WI38 (cell line): ENCODE measurements at regions not wholly inside any gene's neighbourhood (a gene's known extent, or its start where the extent isn't known, plus 50 kb on each side); places are given as distances from the start of the nearest gene placed in this dataset.

ENCODE experiments used
- H3K4me3 ChIP-seq: 2 replicates; pipeline ENCODE4 v1.5.1; 2011; ENCODE audit warnings: low read depth, mild to moderate bottlenecking, control low read depth, low read length
- TF ChIP-seq, protein P1 (sequence below): IDR thresholded peaks from 2 replicates; pipeline ENCODE4 v1.5.1; 2012; ENCODE audit warnings: low read depth, mild to moderate bottlenecking, control low read depth, low read length

DNA sequence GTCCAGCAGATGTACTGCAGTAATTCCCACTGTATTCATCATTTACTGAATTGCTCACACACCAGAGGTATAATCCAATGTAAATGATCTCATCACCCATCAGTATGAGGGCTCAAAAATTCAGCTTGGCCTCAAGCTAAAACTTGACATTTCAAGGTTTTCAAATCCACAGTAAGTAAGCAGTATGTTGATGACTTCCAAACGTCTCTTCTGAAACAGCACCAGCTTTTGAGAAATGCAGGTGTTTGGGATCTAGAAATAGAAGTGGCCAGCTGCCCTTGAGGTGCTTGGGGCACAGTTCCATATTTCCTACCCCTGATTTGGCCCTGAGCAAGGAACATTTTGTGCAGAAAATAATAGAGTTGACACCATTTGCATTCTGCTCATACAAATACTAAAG is 388.0 kb upstream of the TUSC1 start:
- TF ChIP-seq, protein P1, sequence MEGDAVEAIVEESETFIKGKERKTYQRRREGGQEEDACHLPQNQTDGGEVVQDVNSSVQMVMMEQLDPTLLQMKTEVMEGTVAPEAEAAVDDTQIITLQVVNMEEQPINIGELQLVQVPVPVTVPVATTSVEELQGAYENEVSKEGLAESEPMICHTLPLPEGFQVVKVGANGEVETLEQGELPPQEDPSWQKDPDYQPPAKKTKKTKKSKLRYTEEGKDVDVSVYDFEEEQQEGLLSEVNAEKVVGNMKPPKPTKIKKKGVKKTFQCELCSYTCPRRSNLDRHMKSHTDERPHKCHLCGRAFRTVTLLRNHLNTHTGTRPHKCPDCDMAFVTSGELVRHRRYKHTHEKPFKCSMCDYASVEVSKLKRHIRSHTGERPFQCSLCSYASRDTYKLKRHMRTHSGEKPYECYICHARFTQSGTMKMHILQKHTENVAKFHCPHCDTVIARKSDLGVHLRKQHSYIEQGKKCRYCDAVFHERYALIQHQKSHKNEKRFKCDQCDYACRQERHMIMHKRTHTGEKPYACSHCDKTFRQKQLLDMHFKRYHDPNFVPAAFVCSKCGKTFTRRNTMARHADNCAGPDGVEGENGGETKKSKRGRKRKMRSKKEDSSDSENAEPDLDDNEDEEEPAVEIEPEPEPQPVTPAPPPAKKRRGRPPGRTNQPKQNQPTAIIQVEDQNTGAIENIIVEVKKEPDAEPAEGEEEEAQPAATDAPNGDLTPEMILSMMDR, result no peak
- no peak overlapping the region for H3K4me3 ChIP-seq

DNA sequence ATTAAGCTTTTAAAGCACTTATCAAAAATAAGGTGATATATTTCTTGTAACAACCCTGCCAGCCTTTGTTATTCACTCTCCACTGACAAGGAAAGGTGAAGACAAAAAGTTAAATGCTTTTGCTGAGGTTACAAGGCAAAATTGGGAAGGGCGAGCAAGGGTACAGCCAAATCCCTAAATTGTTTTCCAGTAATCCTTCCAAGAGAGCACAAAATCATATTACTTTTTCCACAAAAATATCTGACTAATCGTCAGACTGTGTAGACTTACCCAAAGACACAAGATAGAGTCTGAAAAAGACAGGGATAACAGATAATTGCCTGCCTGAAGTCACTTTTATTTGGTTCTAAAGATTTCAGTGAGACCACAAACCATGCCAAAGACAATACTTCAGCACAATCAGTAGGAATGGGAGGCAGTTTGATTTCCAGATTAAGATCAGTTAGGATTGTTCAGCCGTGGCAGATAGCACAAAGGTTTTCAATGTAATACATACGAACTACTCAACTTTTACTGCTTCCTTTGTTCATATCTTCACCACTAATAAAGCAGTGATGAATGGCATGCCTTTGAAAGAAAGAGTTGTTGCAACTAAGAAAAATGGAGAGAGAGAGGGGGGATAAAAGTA is 383.8 kb upstream of the TUSC1 start:
- H3K4me3 ChIP-seq, result no peak overlapping the region
- TF ChIP-seq, protein P1, result no peak

DNA sequence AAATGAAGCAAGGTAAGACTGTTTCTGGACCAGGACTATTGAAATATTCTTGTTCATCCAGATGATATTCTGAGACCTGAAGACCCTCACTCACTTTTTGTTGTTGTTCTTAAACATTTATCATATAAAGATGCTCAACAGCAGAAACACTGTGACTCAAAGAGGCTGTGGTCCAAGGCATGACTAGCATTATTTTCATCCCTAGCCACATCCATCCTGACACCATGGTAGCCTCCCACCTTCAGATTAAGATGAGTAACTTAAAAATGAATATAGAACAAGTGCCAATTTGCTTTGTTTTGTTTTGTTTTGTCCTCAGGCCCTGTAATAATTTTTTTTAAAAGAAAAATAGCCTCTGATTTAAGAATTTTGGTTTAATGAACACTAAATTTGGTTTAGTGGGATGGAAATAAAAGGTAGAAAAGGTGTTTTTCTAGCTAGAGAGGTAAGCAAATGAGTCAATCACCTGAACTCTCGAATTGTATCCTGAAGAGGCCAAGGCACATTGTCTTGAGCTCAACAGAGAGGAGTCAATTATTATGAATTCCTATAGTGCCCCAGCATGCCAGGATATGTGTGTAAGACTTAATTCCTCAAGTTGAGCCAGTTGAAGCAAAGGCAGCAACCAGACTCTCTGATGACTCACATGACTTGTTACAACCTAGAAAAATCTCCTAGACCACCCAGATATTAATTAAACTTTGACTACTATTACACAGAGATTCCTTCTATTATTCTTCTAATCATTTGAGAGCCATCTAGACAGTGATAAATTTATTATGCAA is 380.1 kb upstream of the TUSC1 start:
- H3K4me3 ChIP-seq, result no peak overlapping the region
- TF ChIP-seq, protein P1, result no peak

DNA sequence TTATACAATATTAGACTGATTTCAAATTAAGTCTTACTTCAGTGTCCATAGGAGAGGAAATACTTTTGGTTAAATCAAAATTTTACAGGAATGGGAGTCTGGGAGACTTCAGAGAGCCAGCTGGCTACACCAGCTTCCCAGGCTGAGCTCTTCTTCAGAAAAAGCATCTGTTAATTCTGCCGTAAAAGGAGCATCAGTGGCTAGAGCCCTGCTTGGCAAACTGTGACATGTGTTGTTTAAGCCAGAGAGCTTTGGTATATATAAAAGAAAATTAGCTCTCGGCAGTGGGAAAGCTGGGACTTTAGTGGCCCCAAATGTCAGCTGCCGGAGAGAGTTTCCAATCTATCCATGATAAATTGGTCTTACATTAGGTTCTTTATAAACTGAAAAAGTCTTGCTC is 378.8 kb upstream of the TUSC1 start:
- TF ChIP-seq, protein P1, result no peak
- H3K4me3 ChIP-seq, result no peak overlapping the region

DNA sequence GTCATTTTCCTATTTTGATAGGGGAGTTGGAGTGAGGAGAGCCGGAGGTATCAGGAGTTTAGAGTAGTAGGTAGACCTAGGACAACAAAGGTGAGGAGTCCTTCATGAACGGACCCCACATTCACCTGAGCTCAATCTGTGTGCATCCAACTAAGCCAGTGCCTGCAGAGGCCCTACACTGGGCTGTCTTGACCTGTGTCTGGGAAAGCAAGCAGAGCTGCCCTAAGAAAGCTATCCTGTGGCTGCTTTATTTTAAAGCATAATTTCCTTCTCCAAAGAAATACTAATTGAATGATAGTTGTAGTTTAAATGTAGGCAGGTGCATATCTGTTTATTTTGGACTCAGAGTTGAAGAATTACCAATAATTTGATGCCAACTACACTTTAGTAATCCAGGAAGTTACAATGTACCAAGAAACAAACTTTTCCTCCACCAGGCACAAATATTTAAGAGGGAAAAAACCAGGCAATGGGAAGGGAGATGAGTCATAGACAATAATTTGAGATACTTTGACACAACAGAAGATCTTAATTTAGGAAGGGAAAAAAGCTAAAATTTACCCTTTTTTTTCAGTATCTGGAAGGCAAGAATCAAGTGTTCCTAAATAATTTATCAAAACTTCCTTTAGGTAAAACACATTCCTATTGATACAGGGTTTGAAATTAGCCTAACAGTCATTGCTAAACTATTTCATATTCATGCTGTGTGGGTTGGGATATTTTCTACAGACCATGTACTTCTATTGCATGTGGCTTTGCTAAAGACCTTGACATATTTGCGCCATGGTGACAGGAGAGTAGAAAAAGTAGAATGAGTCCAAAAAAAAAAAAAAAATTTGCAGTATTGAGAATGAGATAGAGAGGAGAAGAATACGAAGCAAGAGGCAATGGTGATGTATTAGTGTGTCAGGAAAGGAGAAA is 376.6 kb upstream of the TUSC1 start:
- TF ChIP-seq, protein P1, result no peak
- H3K4me3 ChIP-seq, result no peak overlapping the region

DNA sequence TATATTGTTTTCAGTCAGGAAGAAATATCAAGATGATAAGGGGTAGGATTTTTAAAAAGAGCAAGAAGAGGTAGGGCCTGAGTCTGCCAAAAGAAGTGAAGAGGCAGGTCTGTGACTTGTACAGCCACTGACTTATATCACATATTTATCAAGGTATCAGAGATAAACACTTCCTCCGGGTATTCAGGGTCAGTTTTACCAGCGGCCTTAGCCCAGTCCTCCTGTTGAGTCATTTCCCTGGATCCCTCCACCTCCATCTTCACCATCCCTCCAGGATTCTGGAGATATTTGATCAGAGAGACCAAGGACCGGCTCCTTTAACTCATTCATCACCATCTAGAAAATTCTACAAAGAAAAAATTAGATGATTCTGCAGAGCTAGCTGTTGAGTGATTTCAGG is 375.7 kb upstream of the TUSC1 start:
- TF ChIP-seq, protein P1, result no peak
- no peak overlapping the region for H3K4me3 ChIP-seq
